GM18508 (cell line): ENCODE measurements at regions not wholly inside any gene's neighbourhood (a gene's known extent, or its start where the extent isn't known, plus 50 kb on each side); places are given as distances from the start of the nearest gene placed in this dataset.
"Not testable (repeated sequence)": the region's sequence is repeated elsewhere in the genome, so short reads cannot be mapped to it uniquely, and the experiment has no call there.

ENCODE experiments used
- ATAC-seq: cut with Tn5 transposase; IDR thresholded peaks from one replicate; pipeline ENCODE4 v1.9.1; 2021; ENCODE audit warnings: moderate number of reproducible peaks; ENCODE audit not compliant: insufficient read depth, unreplicated experiment

- no peak for ATAC-seq
Observed at GRCh38 chr2:129565551-129566109, 413.8 kb upstream of the RAB6C start.

DNA sequence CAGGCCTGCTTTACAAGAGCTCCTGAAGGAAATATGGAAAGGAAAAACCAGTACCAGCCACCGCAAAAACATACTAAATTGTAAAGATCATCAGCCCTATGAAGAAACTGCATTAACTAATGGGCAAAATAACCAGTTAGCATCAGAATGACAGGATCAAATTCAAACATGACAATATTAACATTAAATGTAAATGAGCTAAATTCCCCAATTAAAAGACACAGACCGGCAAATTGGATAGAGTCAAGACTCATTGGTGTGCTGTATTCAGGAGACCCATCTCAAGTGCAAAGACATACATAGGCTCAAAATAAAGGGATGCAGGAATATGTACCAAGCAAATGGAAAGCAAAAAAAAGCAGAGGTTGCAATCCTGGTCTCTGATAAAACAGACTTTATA lies 408.7 kb upstream of the RAB6C start:
- not testable (repeated sequence) for ATAC-seq

GRCh38 chr2:129575431-129575830 lies 404.0 kb upstream of the RAB6C start:
- no peak for ATAC-seq

GRCh38 chr2:129575880-129576279 lies 403.6 kb upstream of the RAB6C start:
- no peak for ATAC-seq

GRCh38 chr2:129580001-129580400 lies 399.5 kb upstream of the RAB6C start:
- no peak for ATAC-seq

DNA sequence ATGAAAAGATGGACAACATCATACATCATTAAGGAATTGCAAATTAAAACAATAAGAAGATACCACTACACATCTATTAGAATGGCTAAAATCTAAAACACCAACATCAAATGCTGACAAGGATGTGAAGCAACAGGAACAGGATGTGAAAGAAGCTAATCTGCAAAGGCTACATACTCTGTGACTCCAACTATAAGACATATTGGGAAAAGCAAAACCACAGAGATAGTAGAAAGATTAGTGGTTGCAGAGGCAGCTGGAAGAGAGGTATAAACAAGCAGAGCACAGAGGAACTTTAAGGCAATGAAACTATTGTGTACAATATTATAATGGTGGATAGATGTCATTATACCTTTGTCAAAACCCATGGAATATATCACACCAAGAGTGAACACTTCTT lies 393.7 kb upstream of the RAB6C start:
- no peak for ATAC-seq

GRCh38 chr2:129587426-129588064 lies 391.9 kb upstream of the RAB6C start:
- no peak for ATAC-seq

- ATAC-seq = no peak
Observed at GRCh38 chr2:129604560-129604959, 374.9 kb upstream of the RAB6C start.

GRCh38 chr2:129605646-129606045 lies 373.8 kb upstream of the RAB6C start:
- ATAC-seq = no peak

- ATAC-seq = no peak
Observed at GRCh38 chr2:129606496-129607270, 372.8 kb upstream of the RAB6C start.

GRCh38 chr2:129609224-129609623 lies 370.2 kb upstream of the RAB6C start:
- ATAC-seq = no peak

- ATAC-seq = no peak
Observed at GRCh38 chr2:129610766-129611165, 368.7 kb upstream of the RAB6C start.

- no peak for ATAC-seq
Observed at GRCh38 chr2:129611471-129611870, 368.0 kb upstream of the RAB6C start.

DNA sequence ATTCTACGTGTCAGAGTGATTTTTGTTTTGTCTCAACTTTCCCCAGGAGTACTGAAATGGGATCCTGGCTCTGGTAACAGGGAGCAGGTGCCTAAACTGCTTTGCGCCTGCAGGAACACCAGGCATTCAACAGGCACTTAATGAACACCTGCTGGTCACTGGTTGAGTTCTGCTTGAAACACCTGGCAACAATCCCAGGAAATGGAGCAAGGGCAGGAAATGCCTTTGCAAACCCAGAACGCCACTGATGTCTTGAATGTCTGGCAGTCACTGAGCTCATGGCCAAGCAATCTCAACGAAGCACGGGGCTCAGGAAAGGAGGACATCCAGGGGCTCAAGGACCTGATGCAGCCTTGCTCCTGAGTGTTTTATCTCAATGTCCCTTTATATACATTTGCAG lies 360.0 kb upstream of the RAB6C start:
- no peak for ATAC-seq

DNA sequence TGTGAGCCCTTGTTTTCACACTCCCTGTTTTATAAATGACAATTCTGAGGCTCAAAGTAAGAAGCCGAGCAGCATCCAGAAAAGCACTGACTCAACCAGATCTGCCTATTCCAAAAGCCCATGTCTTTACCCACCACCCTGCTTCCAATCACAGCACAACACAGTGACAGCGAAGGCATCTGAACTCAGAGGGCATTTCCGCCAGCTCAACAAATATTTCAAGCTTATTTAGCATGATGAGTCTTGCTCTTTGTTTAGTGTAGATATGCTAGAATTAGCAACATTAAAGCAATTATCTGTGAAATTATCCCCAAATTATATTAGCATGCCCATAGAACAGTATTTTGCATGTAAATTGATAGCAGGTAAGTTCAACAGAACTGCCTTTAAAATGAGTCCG lies 359.1 kb upstream of the RAB6C start:
- ATAC-seq = no peak

DNA sequence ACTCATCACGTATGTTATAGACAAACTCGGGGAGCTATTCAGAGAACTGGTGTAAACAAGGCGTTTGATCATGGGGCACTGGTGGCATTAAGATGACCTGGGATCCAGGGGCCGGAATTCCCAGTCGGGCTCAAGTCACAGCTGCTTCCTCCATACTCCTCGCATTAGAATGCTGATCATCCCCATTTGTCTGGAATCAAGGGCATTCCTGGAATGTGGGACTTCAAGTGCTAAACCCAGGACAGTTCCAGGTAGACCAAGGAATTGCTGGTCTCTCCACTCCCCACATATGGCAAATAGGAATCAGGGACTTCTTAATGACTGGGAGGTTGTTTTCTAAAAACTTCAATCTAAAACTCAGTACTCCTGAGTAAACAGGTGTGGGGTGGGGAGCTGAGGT lies 355.7 kb upstream of the RAB6C start:
- ATAC-seq = no peak

- no peak for ATAC-seq
Observed at GRCh38 chr2:129627437-129627836, 352.0 kb upstream of the RAB6C start.

DNA sequence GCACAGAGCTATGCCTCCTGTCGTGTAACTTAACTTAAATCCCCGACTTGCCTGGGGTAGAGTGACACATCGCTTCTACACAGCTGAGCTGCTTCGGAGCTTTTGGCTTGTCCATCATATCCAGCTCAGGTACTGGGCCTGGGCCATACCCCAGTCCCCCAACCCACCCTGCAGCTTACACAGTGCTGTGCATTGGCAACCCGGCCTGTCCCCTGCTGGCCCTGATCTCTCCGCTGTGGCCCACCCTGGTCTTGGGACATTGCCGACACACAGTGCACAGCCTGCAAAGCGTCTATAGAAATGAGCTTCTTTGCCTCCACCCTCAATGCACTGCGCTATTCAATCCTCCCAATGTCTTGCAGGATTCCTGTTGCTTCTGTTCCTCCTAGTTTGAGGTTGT lies 342.8 kb upstream of the RAB6C start:
- no peak for ATAC-seq

GRCh38 chr2:129641371-129641770 lies 338.1 kb upstream of the RAB6C start:
- no peak for ATAC-seq

DNA sequence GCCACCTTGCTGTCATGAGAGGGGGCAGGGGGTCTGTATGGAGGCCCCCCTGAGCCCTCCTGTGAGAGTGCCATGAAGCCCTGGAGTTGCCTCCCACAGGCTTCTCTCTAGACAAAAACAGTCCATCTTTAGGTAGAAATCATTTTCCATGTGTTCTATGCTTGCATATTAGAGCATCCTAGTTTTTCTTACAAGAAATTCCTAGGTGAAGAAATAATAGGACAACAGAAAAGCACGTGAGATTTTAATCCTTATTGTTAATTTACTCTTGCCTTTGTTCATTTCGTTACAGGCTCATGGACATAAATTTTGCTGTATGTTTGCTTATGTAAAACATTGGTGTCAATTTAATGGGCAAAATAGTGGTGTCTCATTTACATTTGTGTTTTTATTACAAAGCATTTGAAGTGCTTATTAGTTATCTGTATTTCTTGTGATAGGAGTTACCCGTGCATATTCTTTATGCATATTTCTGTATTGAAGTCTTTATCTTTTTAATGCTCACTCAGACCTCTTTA lies 336.9 kb upstream of the RAB6C start:
- ATAC-seq = no peak

DNA sequence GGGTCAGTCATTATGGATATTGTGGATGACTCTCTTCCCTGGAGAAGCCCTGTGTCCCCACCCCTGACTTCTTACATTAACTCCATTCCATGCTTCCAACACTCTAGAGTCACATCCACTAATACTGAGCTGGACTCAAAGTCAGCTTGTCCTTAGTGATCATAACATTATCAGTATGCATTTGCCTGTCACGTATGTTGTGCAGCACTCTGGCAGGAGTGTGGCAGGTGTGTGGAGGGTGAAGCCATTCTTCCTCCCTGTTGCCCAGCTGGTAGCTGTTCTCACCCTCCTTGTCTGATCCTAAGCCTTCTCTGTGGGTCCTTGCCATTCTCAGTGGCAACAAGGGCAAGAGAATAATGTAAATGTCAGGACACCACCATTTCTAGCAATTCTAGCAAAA lies 334.1 kb upstream of the RAB6C start:
- ATAC-seq = no peak

GRCh38 chr2:129646107-129646506 lies 333.4 kb upstream of the RAB6C start:
- no peak for ATAC-seq
